ENCODE measurements at regions not wholly inside any gene's neighbourhood (a gene's known extent, or its start where the extent isn't known, plus 50 kb on each side); places are given as distances from the start of the nearest gene placed in this dataset.
"Not testable (repeated sequence)": the region's sequence is repeated elsewhere in the genome, so short reads cannot be mapped to it uniquely, and the experiment has no call there.

GRCh38 chr2:121155502-121156056, 129.4 kb downstream of the TFCP2L1 start:
- no peak for DNase-seq (ENCODE audit: low read depth)
- TF ChIP-seq CTCF (IDR thresholded peaks at IDR 0.05; ENCODE audit: insufficient read depth, low read depth, low read length, missing control alignments), result no peak
- H3K4me3 ChIP-seq (ENCODE audit: low read depth, low read length), result no peak overlapping the region

DNA sequence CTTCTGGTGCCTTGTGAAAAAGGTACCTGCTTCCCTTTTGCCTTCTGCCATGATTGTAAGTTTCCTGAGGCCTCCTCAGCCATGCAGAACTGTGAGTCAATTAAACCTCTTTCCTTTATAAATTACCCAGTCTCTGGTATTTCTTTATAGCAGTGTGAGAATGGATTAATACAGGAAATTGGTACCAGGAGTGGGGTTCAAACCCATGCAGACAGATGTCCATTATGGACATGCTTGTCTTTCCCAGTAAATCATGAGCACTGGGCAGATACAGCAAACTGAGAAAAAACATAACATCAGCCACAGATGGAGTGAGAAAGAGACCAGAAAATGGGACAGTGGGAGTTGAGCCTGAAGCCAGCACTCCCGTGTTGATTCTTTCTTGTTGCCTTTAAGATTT, 127.5 kb downstream of the TFCP2L1 start:
- not testable (repeated sequence) for DNase-seq (ENCODE audit: low read depth); H3K4me3 ChIP-seq (ENCODE audit: low read depth, low read length)

DNA sequence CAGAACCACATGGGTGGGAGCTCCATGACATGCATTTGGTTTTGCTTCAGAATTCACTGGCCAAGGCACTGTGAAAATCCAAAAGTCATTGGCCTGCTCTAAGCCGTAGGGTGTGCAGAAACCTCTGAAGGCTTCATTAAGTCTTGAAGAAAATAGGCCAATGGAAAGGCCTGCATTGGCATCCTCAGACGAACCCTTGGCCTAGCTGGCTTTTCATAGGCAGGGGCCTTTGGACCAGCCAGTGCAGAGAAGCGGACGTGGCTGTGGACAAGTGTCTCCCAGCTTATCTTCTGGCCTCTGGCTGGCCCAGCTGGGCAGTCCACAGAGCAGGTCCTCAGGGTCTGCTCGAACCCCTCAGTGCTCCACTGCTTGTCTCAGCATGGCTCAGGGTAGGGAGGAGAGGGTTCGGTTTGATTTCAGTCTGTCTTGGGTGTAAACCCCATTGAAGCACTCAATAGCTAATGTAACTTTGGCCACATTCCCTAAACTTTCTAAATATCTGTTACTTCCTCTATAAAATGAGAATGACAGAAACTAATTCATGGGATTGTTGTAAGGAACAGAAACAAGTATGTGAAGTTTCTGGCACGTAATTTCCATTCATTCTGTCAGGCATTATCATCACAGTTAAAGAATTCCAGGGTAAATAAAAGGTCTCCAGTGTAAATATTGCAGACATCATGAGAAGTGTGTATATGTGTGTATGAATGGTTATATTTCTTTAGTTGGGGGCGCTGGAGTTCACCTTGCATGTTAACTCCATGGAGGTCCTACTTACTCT, 125.5 kb downstream of the TFCP2L1 start:
- TF ChIP-seq CTCF (IDR thresholded peaks at IDR 0.05; ENCODE audit: insufficient read depth, low read depth, low read length, missing control alignments), result no peak
- no peak for DNase-seq (ENCODE audit: low read depth)
- no peak overlapping the region for H3K4me3 ChIP-seq (ENCODE audit: low read depth, low read length)

DNA sequence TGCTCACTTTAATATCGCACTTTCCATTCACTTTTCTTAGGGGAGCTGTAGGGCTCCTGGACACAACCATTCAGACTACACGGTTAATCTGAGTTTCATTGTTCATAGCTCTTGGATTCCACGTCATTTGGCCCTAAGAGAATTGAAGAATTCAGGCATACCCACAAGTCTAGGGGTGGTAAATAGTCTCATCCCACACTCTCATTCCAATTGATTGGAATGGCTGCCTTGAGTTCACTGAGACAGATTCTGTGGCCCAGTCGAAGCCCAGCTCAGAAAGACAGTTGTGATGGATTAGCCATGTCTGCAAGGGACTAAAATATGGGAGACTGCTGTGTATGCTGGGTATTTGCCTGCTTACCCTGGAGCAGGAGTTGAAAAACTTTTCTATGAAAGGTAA, 124.6 kb downstream of the TFCP2L1 start:
- TF ChIP-seq CTCF (IDR thresholded peaks at IDR 0.05; ENCODE audit: insufficient read depth, low read depth, low read length, missing control alignments), result no peak
- no peak for DNase-seq (ENCODE audit: low read depth)
- no peak overlapping the region for H3K4me3 ChIP-seq (ENCODE audit: low read depth, low read length)

- no peak for TF ChIP-seq CTCF (IDR thresholded peaks at IDR 0.05; ENCODE audit: insufficient read depth, low read depth, low read length, missing control alignments)
- no peak for DNase-seq (ENCODE audit: low read depth)
- no peak overlapping the region for H3K4me3 ChIP-seq (ENCODE audit: low read depth, low read length)
Observed at GRCh38 chr2:121161272-121161671, 123.7 kb downstream of the TFCP2L1 start.

GRCh38 chr2:121162893-121163292, 122.1 kb downstream of the TFCP2L1 start:
- DNase-seq (ENCODE audit: low read depth), result no peak
- no peak for TF ChIP-seq CTCF (IDR thresholded peaks at IDR 0.05; ENCODE audit: insufficient read depth, low read depth, low read length, missing control alignments)

GRCh38 chr2:121164042-121164441, 121.0 kb downstream of the TFCP2L1 start:
- TF ChIP-seq CTCF (IDR thresholded peaks at IDR 0.05; ENCODE audit: insufficient read depth, low read depth, low read length, missing control alignments), result no peak
- H3K4me3 ChIP-seq (ENCODE audit: low read depth, low read length), result no peak overlapping the region
- no peak for DNase-seq (ENCODE audit: low read depth)

More at GRCh38 chr2:121162893-121163292, 122.1 kb downstream of the TFCP2L1 start:
- H3K4me3 ChIP-seq (ENCODE audit: low read depth, low read length), result no peak overlapping the region
